NCI-H2227 (cell line): ENCODE measurements at regions not wholly inside any gene's neighbourhood (a gene's known extent, or its start where the extent isn't known, plus 50 kb on each side); places are given as distances from the start of the nearest gene placed in this dataset.
"Not testable (repeated sequence)": the region's sequence is repeated elsewhere in the genome, so short reads cannot be mapped to it uniquely, and the experiment has no call there.

Experiments used
- DNase-seq: peaks from one replicate; lab custom pipeline; 2025; ENCODE audit not compliant: unreplicated experiment; lab: John Stamatoyannopoulos, UW

GRCh38 chr4:66219401-66219800 is 549.1 kb upstream of the EPHA5 start:
- no peak for DNase-seq

- no peak for DNase-seq
Observed at GRCh38 chr4:66216252-66216651, 546.0 kb upstream of the EPHA5 start.

- DNase-seq, result no peak
Observed at GRCh38 chr4:66212489-66212888, 542.2 kb upstream of the EPHA5 start.

GRCh38 chr4:66204534-66205247 is 534.4 kb upstream of the EPHA5 start:
- DNase-seq, result no peak

GRCh38 chr4:66202870-66203269 is 532.6 kb upstream of the EPHA5 start:
- DNase-seq, result no peak

GRCh38 chr4:66197451-66197850 is 527.2 kb upstream of the EPHA5 start:
- DNase-seq, result no peak

- no peak for DNase-seq
Observed at GRCh38 chr4:66193487-66193886, 523.2 kb upstream of the EPHA5 start.

- no peak for DNase-seq
Observed at GRCh38 chr4:66187175-66187720, 517.0 kb upstream of the EPHA5 start.

- DNase-seq, result no peak
Observed at GRCh38 chr4:66186095-66186494, 515.8 kb upstream of the EPHA5 start.

- no peak for DNase-seq
Observed at GRCh38 chr4:66182636-66183035, 512.3 kb upstream of the EPHA5 start.

- no peak for DNase-seq
Observed at GRCh38 chr4:66178906-66179305, 508.6 kb upstream of the EPHA5 start.

- DNase-seq, result no peak
Observed at GRCh38 chr4:66169341-66169740, 499.1 kb upstream of the EPHA5 start.

- no peak for DNase-seq
Observed at GRCh38 chr4:66164869-66165268, 494.6 kb upstream of the EPHA5 start.

- no peak for DNase-seq
Observed at GRCh38 chr4:66160606-66161005, 490.3 kb upstream of the EPHA5 start.

GRCh38 chr4:66157594-66157993 is 487.3 kb upstream of the EPHA5 start:
- DNase-seq, result no peak

- DNase-seq, result no peak
Observed at GRCh38 chr4:66130042-66130441, 459.8 kb upstream of the EPHA5 start.

- DNase-seq, result no peak
Observed at GRCh38 chr4:66123831-66124413, 453.6 kb upstream of the EPHA5 start.

- no peak for DNase-seq
Observed at GRCh38 chr4:66123190-66123589, 452.9 kb upstream of the EPHA5 start.

- not testable (repeated sequence) for DNase-seq
Observed at GRCh38 chr4:66115231-66115630, 444.9 kb upstream of the EPHA5 start.

GRCh38 chr4:66108898-66109297 is 438.6 kb upstream of the EPHA5 start:
- DNase-seq, result no peak

GRCh38 chr4:66097218-66097617 is 426.9 kb upstream of the EPHA5 start:
- no peak for DNase-seq

GRCh38 chr4:66095065-66095464 is 424.8 kb upstream of the EPHA5 start:
- DNase-seq, result no peak

GRCh38 chr4:66094070-66094469 is 423.8 kb upstream of the EPHA5 start:
- DNase-seq, result no peak
